GM23338 (cell line): ENCODE measurements at regions not wholly inside any gene's neighbourhood (a gene's known extent, or its start where the extent isn't known, plus 50 kb on each side); places are given as distances from the start of the nearest gene placed in this dataset.

Experiments
- ATAC-seq: fragments of 200-7000 bp; cut with Tn5 transposase; 3 replicates; pipeline ENCODE4 v1.9.1; 2020
- DNase-seq: peaks from one replicate; pipeline ENCODE4 v3.0.0-alpha.2; 2015; ENCODE audit warnings: low spot score
- H2AFZ ChIP-seq: fragments of 200-600 bp; sonication (generic); 2 replicates; pipeline ENCODE4 v1.8.0; 2016; ENCODE audit warnings: antibody characterized with exemption, mild to moderate bottlenecking, moderate library complexity
- H3F3A ChIP-seq: fragments of 200-600 bp; sonication (generic); replicated peaks from 2 replicates; pipeline ENCODE4 v1.8.0; 2017; ENCODE audit warnings: antibody characterized with exemption, mixed run types, low read depth
- H3K27ac ChIP-seq: fragments of 200-600 bp; sonication (generic); 2 replicates; pipeline ENCODE4 v1.6.1; 2016; ENCODE audit warnings: low read depth
- H3K27me3 ChIP-seq: fragments of 200-600 bp; sonication (generic); 2 replicates; pipeline ENCODE4 v1.8.0; 2016; ENCODE audit warnings: mild to moderate bottlenecking, mixed run types, moderate library complexity; ENCODE audit not compliant: insufficient read depth
- H3K36me3 ChIP-seq: fragments of 200-600 bp; sonication (generic); 2 replicates; pipeline ENCODE4 v1.8.0; 2016; ENCODE audit warnings: mild to moderate bottlenecking; ENCODE audit not compliant: insufficient read depth
- H3K4me1 ChIP-seq: fragments of 200-600 bp; sonication (generic); 2 replicates; pipeline ENCODE4 v1.8.0; 2016; ENCODE audit warnings: mild to moderate bottlenecking, moderate library complexity; ENCODE audit not compliant: insufficient read depth
- H3K4me2 ChIP-seq: fragments of 200-600 bp; sonication (generic); 2 replicates; pipeline ENCODE4 v1.7.1; 2017; ENCODE audit warnings: mixed run types
- H3K4me3 ChIP-seq: fragments of 200-600 bp; sonication (generic); 2 replicates; pipeline ENCODE4 v1.6.1; 2016; ENCODE audit warnings: mixed run types
- H3K79me2 ChIP-seq: fragments of 200-600 bp; sonication (generic); replicated peaks from 2 replicates; pipeline ENCODE4 v1.8.0; 2017; ENCODE audit warnings: mild to moderate bottlenecking; ENCODE audit not compliant: insufficient read depth
- H3K9me2 ChIP-seq: fragments of 200-600 bp; sonication (generic); 2 replicates; pipeline ENCODE4 v1.8.0; 2017; ENCODE audit not compliant: insufficient read depth
- H4K20me1 ChIP-seq: fragments of 200-600 bp; sonication (generic); replicated peaks from 2 replicates; pipeline ENCODE4 v1.8.0; 2017; ENCODE audit warnings: mild to moderate bottlenecking; ENCODE audit not compliant: insufficient read depth
- H3K27ac Mint-ChIP-seq: 2 replicates; pipeline ENCODE4 v1.8.0; 2020; ENCODE audit warnings: inconsistent platforms, mild to moderate bottlenecking, moderate library complexity, mixed read lengths
- H3K27me3 Mint-ChIP-seq: 3 replicates; pipeline ENCODE4 v1.8.0; 2022; ENCODE audit warnings: low read depth, mild to moderate bottlenecking, moderate library complexity, mixed read lengths, inconsistent platforms; ENCODE audit not compliant: insufficient read depth, poor library complexity
- H3K36me3 Mint-ChIP-seq: 3 replicates; pipeline ENCODE4 v1.8.0; 2021; ENCODE audit warnings: low read depth, mild to moderate bottlenecking, inconsistent platforms, moderate library complexity, mixed read lengths
- H3K4me1 Mint-ChIP-seq: 3 replicates; pipeline ENCODE4 v1.8.0; 2020; ENCODE audit warnings: mild to moderate bottlenecking, inconsistent platforms, mixed read lengths
- H3K4me3 Mint-ChIP-seq: 3 replicates; pipeline ENCODE4 v1.8.0; 2021; ENCODE audit warnings: moderate library complexity, mild to moderate bottlenecking, inconsistent platforms, mixed read lengths
- H3K9me3 Mint-ChIP-seq: 3 replicates; pipeline ENCODE4 v1.8.0; 2020; ENCODE audit warnings: moderate library complexity, mild to moderate bottlenecking, inconsistent platforms, mixed read lengths
- JUNB ChIP-seq: IDR thresholded peaks from one replicate; pipeline ENCODE4 v1.6.1; 2016; ENCODE audit warnings: antibody characterized with exemption; ENCODE audit not compliant: unreplicated experiment
- POLR2AphosphoS5 ChIP-seq: IDR thresholded peaks from 2 replicates; pipeline ENCODE4 v1.6.1; 2016; ENCODE audit warnings: antibody characterized with exemption, low read depth
- ZNF114 ChIP-seq: fragments of 250-450 bp; sonication (Bioruptor Pico); IDR thresholded peaks from 2 replicates; pipeline ENCODE4 v1.5.0; 2020; ENCODE audit warnings: mild to moderate bottlenecking, moderate library complexity
- ZNF331 ChIP-seq: fragments of 250-450 bp; sonication (Bioruptor Pico); IDR thresholded peaks from 2 replicates; pipeline ENCODE4 v1.5.0; 2020; ENCODE audit warnings: low read depth, mild to moderate bottlenecking, moderate library complexity
- TF ChIP-seq, protein P1 (sequence below): IDR thresholded peaks from one replicate; pipeline ENCODE4 v1.6.1; 2018; ENCODE audit warnings: antibody characterized with exemption; ENCODE audit not compliant: unreplicated experiment
- TF ChIP-seq, protein P2 (sequence below): fragments of 250-450 bp; sonication (Bioruptor Pico); IDR thresholded peaks from 2 replicates; pipeline ENCODE4 v1.5.0; 2020; ENCODE audit warnings: mild to moderate bottlenecking, moderate library complexity
- TF ChIP-seq, protein P3 (sequence below), 2 experiments: fragments of 200-600 bp in 1 of 2; sonication (generic) in 1 of 2; conservative IDR thresholded peaks; 2 replicates each; pipeline versions ENCODE4 v1.5.1 to v1.6.1; 2016 to 2017; ENCODE audit warnings: antibody characterized with exemption in 2 of 2, low read depth in 2 of 2, mild to moderate bottlenecking in 2 of 2, moderate library complexity in 1 of 2
- TF ChIP-seq, protein P4 (sequence below): IDR thresholded peaks from 2 replicates; pipeline ENCODE4 v1.6.1; 2016; ENCODE audit warnings: antibody characterized with exemption

DNA sequence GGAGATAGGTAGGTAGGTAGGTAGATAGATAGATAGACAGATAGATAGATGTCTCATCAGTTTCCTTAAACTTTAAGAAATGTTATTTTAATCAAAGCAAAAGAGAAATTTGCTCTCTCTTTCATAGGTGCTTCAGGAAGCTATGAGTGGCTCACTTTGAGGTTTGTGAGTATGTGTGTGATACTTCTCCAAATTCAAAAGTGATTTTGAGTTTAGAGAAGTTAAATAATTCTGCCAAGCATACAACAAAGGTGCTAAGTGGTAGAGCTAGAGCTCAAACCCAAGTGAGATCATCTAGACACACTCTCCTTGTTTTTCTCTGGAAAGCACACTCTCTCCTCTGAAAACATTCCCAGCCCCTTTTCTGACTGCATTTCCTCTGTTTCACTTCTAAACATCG, 156.2 kb downstream of the EDN1 start:
- Mint-ChIP-seq H3K27me3 (no peaks in the 10 kb centered on the region), H3K27ac (no peak overlapping the region), H3K9me3 (peaks cover 2% of the 10 kb centered on the region; the same call in 1 of the 3 replicates), H3K4me1 (no peaks in the 10 kb centered on the region), H3K36me3 (peaks cover 3% of the 10 kb centered on the region; the same call in 1 of the 3 replicates), H3K4me3 (no peak overlapping the region)
- Histone ChIP-seq H3K36me3 (no peaks in the 10 kb centered on the region), H3K9me2 (no peaks in the 10 kb centered on the region), H3K27ac (no peak overlapping the region), H3K4me2 (no peak overlapping the region), H3K79me2 (no peaks in the 10 kb centered on the region), H3K4me1 (no peaks in the 10 kb centered on the region), H3K27me3 (no peaks in the 10 kb centered on the region), H2AFZ (no peak overlapping the region), H4K20me1 (no peaks in the 10 kb centered on the region), H3F3A (no peaks in the 10 kb centered on the region), H3K4me3 (no peak overlapping the region)
- no peak for ATAC-seq
- no peak for DNase-seq
- TF ChIP-seq, protein P1, sequence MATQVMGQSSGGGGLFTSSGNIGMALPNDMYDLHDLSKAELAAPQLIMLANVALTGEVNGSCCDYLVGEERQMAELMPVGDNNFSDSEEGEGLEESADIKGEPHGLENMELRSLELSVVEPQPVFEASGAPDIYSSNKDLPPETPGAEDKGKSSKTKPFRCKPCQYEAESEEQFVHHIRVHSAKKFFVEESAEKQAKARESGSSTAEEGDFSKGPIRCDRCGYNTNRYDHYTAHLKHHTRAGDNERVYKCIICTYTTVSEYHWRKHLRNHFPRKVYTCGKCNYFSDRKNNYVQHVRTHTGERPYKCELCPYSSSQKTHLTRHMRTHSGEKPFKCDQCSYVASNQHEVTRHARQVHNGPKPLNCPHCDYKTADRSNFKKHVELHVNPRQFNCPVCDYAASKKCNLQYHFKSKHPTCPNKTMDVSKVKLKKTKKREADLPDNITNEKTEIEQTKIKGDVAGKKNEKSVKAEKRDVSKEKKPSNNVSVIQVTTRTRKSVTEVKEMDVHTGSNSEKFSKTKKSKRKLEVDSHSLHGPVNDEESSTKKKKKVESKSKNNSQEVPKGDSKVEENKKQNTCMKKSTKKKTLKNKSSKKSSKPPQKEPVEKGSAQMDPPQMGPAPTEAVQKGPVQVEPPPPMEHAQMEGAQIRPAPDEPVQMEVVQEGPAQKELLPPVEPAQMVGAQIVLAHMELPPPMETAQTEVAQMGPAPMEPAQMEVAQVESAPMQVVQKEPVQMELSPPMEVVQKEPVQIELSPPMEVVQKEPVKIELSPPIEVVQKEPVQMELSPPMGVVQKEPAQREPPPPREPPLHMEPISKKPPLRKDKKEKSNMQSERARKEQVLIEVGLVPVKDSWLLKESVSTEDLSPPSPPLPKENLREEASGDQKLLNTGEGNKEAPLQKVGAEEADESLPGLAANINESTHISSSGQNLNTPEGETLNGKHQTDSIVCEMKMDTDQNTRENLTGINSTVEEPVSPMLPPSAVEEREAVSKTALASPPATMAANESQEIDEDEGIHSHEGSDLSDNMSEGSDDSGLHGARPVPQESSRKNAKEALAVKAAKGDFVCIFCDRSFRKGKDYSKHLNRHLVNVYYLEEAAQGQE: no peak
- TF ChIP-seq ZNF114 (CRISPR knock-in tag): no peak
- TF ChIP-seq, protein P2, sequence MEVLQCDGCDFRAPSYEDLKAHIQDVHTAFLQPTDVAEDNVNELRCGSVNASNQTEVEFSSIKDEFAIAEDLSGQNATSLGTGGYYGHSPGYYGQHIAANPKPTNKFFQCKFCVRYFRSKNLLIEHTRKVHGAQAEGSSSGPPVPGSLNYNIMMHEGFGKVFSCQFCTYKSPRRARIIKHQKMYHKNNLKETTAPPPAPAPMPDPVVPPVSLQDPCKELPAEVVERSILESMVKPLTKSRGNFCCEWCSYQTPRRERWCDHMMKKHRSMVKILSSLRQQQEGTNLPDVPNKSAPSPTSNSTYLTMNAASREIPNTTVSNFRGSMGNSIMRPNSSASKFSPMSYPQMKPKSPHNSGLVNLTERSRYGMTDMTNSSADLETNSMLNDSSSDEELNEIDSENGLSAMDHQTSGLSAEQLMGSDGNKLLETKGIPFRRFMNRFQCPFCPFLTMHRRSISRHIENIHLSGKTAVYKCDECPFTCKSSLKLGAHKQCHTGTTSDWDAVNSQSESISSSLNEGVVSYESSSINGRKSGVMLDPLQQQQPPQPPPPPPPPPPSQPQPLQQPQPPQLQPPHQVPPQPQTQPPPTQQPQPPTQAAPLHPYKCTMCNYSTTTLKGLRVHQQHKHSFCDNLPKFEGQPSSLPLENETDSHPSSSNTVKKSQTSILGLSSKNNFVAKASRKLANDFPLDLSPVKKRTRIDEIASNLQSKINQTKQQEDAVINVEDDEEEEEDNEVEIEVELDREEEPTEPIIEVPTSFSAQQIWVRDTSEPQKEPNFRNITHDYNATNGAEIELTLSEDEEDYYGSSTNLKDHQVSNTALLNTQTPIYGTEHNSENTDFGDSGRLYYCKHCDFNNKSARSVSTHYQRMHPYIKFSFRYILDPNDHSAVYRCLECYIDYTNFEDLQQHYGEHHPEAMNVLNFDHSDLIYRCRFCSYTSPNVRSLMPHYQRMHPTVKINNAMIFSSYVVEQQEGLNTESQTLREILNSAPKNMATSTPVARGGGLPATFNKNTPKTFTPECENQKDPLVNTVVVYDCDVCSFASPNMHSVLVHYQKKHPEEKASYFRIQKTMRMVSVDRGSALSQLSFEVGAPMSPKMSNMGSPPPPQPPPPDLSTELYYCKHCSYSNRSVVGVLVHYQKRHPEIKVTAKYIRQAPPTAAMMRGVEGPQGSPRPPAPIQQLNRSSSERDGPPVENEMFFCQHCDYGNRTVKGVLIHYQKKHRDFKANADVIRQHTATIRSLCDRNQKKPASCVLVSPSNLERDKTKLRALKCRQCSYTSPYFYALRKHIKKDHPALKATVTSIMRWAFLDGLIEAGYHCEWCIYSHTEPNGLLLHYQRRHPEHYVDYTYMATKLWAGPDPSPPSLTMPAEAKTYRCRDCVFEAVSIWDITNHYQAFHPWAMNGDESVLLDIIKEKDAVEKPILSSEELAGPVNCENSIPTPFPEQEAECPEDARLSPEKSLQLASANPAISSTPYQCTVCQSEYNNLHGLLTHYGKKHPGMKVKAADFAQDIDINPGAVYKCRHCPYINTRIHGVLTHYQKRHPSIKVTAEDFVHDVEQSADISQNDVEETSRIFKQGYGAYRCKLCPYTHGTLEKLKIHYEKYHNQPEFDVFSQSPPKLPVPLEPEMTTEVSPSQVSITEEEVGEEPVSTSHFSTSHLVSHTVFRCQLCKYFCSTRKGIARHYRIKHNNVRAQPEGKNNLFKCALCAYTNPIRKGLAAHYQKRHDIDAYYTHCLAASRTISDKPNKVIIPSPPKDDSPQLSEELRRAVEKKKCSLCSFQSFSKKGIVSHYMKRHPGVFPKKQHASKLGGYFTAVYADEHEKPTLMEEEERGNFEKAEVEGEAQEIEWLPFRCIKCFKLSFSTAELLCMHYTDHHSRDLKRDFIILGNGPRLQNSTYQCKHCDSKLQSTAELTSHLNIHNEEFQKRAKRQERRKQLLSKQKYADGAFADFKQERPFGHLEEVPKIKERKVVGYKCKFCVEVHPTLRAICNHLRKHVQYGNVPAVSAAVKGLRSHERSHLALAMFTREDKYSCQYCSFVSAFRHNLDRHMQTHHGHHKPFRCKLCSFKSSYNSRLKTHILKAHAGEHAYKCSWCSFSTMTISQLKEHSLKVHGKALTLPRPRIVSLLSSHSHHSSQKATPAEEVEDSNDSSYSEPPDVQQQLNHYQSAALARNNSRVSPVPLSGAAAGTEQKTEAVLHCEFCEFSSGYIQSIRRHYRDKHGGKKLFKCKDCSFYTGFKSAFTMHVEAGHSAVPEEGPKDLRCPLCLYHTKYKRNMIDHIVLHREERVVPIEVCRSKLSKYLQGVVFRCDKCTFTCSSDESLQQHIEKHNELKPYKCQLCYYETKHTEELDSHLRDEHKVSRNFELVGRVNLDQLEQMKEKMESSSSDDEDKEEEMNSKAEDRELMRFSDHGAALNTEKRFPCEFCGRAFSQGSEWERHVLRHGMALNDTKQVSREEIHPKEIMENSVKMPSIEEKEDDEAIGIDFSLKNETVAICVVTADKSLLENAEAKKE: no peak
- TF ChIP-seq, protein P3, sequence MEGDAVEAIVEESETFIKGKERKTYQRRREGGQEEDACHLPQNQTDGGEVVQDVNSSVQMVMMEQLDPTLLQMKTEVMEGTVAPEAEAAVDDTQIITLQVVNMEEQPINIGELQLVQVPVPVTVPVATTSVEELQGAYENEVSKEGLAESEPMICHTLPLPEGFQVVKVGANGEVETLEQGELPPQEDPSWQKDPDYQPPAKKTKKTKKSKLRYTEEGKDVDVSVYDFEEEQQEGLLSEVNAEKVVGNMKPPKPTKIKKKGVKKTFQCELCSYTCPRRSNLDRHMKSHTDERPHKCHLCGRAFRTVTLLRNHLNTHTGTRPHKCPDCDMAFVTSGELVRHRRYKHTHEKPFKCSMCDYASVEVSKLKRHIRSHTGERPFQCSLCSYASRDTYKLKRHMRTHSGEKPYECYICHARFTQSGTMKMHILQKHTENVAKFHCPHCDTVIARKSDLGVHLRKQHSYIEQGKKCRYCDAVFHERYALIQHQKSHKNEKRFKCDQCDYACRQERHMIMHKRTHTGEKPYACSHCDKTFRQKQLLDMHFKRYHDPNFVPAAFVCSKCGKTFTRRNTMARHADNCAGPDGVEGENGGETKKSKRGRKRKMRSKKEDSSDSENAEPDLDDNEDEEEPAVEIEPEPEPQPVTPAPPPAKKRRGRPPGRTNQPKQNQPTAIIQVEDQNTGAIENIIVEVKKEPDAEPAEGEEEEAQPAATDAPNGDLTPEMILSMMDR (conservative IDR thresholded peaks at IDR 0.05; ENCODE audit: low read depth in 2 of 2): no peak
- TF ChIP-seq, protein P4, sequence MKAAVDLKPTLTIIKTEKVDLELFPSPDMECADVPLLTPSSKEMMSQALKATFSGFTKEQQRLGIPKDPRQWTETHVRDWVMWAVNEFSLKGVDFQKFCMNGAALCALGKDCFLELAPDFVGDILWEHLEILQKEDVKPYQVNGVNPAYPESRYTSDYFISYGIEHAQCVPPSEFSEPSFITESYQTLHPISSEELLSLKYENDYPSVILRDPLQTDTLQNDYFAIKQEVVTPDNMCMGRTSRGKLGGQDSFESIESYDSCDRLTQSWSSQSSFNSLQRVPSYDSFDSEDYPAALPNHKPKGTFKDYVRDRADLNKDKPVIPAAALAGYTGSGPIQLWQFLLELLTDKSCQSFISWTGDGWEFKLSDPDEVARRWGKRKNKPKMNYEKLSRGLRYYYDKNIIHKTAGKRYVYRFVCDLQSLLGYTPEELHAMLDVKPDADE: no peak
- TF ChIP-seq POLR2AphosphoS5: no peak
- TF ChIP-seq ZNF331: no peak
- TF ChIP-seq JUNB: no peak
